Cardiac septum (tissue), 1 donor: ENCODE measurements at regions not wholly inside any gene's neighbourhood (a gene's known extent, or its start where the extent isn't known, plus 50 kb on each side); places are given as distances from the start of the nearest gene placed in this dataset.

Source experiments
- DNase-seq: peaks from one replicate; pipeline ENCODE4 v3.0.0-alpha.2; 2020; ENCODE audit warnings: low spot score
- intact Hi-C: fragments of 100-400 bp; cut with DNase I; formaldehyde crosslinking; loops from one replicate; pipeline ENCODE4 v1.14.0; 2022
- donor health status: DM: no; HTN: no; CAD: no.

DNA sequence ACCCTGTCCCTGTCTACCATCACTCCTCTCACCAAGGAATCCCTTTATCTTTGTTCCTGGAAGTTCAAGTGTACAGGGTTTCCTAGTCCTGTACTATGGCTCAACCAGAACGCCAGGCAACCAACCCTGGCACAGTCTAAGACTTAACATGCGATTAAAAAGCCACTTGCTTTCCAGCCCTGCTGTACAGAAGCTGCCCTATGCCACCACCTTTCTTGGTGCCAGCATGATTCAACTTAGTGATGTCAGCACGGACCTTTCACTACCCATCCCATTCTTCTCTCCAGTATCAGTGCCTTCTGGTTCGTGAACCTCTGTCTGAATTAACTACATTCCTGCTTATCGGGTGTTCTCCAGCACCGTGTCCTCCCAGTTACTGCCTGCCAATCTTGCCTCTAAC lies 151.1 kb downstream of the KLF12 start:
- intact Hi-C loops, result loop anchor here (10.0 kb wide), 1 partner anchor 152 kb away; the partner anchor contains the start of gene KLF12
- DNase-seq, result no peak

DNA sequence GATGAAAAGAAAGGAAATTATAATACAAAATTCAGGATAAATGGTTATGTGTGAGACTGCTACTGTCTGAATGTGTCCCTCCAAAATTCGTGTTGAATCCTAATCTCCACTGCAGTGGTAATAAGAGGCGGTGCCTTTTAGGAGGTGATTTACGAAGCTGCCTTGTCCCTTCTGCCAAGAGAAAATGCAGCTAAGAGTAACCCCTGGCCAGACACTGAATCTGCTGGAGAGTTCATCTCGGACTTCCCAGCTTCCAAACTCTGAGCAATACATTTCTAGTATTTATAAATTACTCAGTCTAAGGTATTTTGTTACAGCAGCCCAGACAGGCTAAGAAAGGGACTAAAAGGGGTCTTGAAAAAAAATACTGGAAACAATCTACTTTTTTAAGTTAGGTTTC lies 152.6 kb downstream of the KLF12 start:
- DNase-seq, result no peak
- intact Hi-C loops, result loop anchor here (10.0 kb wide), 1 partner anchor 153 kb away; the partner anchor contains the start of gene KLF12

DNA sequence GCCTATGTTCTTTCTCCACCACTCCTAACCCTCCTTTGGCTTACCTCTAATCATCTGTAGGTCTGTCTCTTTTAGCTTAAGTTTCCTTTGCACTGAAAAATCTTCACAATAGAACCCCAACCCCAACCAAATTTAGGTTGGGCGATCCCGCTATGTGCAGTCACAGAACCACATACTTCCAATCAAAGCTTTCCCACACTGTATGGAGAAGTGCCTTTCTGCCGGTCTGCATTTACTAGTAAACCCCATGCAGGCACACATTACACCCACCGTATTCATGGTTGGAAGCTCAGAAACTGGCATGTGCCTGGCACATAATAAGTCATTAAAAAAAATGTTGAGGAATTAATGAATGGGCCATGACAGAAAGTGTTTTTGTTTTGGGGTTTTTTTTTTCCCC lies 158.4 kb downstream of the KLF12 start:
- no peak for DNase-seq
- intact Hi-C loops, result no loop called here

DNA sequence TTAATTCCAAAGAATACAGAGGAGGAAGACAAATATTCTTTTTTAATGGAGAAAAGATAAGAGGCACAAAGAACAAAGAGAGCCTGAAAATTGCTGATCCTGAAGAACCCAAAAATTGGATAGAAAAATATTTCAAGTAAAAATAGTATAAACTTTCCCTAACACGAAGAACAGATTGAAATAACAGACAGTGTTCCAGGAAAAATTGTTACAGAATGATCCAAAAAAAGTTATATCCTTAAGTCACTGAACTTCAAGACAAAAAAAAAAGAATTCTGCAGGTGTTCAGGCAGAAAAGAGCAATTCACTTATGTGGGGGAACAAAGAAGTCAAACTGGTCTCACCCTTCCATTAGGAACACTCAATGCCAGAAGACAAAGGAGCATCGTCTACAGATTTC lies 160.2 kb downstream of the KLF12 start:
- intact Hi-C loops, result no loop called here
- DNase-seq, result no peak

DNA sequence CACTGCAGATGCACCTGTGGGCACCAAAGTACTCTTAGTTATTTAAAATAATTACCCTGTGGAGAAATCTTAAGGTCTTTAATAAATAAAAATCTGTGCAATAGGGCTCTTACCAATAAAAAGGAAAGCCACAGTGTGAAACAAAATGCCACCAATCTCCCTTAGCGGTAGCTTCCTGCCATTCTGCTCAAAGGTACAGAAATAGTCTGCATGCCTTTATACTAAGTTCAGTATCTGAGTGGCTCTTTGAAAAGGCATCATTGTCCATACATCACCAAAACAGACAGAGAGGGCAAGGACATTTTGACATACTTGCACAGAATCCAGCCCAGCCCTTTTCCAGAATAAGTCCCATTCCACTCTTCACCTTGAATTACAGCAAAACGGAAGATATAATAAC lies 161.0 kb downstream of the KLF12 start:
- DNase-seq, result no peak
- intact Hi-C loops, result no loop called here

DNA sequence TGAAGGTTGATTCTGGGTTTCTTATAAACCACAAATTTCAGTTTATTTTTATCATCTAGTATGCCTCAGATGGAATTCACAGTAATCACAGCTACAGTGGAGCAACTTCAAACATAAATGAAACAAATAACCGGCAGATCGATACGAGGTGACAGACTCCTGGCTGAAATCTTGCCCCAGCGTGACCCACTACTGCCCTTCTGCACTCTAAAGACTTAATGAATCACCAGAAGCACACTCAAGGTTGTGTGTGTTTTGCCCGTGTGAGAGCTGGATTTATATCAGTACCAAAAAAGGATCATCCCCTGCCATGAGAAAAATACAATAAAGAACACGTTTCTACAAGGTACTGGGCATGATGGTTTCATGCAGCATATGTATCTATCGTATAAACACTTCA lies 161.7 kb downstream of the KLF12 start:
- intact Hi-C loops, result no loop called here
- DNase-seq, result no peak

DNA sequence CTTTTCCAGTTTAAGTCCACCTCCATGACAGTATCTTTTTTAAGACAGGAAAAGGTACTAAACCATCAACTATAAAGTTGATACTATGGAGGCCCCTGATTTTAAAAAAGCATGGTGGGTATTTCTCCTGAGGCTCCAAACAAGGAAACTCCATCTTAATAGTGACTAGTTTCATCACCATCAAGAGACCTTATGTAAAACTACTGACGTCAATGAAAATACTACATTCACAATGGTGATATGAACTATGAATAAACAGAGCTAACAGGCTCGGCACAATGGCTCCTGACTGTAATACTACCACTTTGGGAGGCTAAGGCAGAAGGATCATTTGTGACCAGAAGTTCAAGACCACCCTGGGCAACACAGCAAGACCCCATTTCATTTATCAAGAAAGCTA lies 162.7 kb downstream of the KLF12 start:
- DNase-seq, result no peak
- intact Hi-C loops, result no loop called here

DNA sequence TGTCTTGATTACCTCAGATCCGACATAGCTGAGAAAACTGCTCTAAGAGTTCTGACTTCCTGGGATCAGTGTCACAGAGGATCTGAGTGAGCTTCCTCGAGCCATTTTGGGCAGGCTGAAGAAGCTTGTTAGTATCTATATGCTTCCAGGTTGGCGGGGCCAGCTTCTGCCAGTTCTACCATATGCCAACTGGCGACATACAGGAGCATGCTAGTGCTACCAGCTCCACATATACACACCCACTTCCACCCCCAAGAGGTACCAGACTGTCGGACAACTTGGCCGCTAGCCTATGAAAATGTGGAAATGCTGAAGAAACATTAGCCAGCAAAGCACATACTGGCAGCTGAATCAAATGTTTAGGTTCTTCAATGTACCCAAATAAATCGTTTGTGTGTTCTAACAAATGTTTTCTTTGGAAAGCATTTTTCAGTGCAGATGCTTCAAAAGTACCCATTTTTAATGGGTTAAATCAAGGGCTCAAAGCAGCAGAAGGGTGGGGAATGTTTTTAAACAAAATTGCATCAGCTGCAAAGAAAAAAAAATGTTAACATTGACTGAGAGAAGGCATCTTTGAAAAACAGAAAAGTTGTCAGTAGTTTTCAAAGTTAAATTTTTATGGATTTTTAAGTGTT lies 163.7 kb downstream of the KLF12 start:
- no peak for DNase-seq
- intact Hi-C loops, result no loop called here

DNA sequence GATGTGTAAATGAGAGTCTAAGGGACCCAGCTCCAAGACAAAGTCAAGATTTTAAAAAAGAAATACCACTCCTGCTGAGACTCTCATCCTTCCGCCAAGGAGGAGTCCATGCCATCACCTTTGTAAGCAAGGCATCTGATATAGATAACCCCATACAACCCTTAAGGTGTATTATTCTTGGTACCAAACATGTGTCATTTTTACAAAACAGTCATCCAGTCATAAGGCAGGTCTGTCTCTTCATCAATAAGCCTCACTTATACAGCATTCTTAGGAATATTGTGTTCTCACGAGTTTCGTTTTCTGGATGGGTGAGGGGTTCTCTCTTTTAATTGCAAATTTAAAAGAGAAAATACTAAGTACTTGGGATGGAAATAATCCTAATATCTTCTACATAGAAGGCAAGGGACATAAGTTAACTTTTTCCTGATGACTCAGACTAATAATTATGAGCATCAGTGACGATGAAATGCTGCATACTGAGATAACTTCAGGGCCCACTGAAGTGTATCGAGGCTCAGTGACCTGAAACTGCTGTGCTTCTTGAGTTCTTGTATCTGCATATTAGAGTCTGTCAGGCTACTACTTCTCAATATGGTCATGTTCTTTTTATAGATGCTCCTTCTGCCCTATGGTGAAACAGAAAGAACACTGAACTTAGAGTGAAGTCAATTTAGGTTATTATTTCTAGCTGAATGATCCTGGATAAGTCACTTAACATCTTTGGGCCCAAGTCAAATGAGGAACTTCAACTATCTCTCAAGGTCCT lies 166.6 kb downstream of the KLF12 start:
- intact Hi-C loops, result no loop called here

DNA sequence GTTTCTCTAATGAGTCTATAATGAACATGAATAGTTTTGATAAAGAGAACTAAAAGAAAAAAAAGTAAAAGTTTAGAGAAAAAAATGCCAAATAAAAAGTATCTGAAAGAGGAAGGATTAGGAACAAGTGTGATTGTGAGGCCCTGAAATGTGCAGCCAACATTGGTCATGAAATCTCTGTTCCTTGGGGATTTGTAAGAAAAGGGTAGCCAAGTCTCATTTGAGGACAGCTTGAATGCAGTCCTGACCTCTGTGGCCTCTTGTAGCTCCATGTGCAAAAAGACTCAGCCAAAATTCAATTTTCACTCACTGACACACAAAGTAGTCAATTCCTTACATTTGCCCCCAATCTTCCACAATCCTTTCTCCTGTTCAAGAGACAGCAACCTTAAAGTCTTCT lies 167.9 kb downstream of the KLF12 start:
- no peak for DNase-seq
- intact Hi-C loops, result no loop called here

More for the DNA sequence above, 166.6 kb downstream of the KLF12 start:
- DNase-seq, result no peak

DNA sequence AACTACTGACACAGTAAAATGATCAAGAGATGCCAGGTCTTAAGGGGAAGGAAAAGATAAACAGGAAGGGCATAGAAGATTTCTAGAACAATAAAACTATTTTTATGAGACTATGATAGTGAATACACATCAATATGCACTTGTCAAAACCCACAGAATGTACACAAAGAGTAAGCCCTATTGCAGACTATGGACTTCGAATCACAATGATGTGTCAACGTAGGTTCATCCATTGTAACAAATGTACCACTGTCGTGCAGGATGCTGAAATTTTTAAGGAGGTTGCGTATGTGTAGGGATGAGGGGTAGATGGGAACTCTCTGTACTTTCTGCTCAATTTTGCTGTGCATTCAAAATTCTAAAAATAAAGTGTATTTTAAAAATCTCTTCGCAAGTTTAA lies 171.9 kb downstream of the KLF12 start:
- intact Hi-C loops, result no loop called here
- DNase-seq, result no peak

DNA sequence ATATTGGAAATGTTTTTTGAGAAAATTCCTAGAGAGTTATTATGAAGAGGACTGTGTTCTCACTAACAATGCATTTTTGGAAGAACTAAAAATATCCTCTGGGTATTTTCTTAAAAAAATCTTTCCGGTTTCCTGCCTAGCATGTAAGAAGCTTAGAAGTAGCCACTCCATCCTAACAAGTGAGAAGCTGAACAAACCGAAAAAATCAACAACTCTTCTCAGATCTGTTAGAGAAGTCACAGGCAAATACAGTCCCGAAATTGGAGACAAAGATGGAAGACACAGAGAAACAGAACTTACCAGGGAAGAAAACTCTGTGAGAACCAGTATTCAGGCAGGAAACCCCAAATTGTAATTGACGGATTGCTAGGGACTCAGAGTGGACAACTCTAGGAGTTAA lies 173.0 kb downstream of the KLF12 start:
- intact Hi-C loops, result no loop called here
- DNase-seq, result no peak

DNA sequence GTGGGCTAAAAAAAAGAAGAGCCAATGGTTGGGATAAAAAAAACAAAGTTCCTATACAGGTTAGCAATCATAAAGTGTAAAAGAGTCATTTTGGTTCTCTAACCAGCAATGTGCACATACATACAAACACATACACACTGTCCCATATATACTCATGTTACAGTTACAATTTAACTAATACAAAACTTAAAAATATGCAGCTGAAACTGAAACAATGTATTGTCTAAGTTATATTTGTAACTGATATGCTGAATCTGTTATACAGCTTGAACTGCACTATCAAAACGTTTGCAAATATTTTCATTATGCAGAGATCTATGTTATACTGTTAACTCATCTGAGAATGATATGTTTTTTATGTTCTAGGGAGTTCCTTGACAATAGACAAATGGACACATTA lies 173.7 kb downstream of the KLF12 start:
- intact Hi-C loops, result no loop called here
- no peak for DNase-seq

DNA sequence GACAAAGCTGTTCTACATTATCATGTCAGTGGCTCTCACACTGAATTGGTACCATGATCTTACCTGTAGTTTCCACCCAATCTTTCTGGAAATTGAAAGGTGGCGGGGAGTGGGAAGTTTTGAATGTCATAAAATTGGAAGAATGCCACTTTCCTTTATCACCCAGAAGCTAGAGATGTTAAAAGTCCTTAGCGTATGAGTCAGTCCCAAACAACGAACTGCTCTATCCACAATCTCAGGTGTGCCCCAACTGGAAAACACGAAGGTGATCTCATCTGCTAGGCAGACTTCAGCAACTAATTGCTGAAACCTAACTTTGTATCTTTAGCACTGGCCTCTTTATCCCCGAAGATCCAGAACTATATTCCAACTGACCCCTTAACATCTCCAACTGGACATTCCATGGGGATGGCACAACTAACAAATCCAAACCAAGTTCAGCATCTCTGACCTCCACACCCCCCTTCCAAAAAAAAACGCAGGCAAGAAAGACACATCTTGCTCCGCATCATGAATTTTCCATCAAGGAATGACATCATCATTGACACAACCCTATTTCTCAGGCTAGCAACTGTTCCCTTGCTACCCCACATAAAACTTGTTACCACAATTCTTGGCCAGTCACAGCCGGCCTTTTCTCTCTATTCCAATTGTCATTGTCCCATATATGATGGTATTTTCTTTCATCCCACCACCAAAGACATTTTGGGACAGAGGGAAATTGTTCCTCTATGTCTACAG lies 175.4 kb downstream of the KLF12 start:
- intact Hi-C loops, result no loop called here
- DNase-seq, result no peak

DNA sequence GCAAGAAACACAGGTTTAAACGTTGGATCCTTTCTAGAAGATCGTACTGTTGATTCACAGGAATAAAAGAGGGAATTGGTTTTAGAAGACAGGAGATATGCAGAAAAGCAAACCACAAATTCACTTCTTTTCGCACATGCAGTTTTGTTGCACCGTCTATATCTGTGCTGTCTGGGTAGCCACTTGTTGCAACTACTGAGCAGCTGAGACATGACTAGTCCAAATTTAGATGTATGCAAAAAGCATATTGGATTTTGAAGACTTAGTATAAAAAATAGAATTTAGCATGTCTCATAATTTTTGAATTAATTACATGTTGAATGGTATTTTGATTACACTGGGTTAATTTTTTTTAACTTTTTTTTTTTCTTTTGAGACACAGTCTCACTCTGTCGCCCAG lies 176.3 kb downstream of the KLF12 start:
- no peak for DNase-seq
- intact Hi-C loops, result no loop called here

DNA sequence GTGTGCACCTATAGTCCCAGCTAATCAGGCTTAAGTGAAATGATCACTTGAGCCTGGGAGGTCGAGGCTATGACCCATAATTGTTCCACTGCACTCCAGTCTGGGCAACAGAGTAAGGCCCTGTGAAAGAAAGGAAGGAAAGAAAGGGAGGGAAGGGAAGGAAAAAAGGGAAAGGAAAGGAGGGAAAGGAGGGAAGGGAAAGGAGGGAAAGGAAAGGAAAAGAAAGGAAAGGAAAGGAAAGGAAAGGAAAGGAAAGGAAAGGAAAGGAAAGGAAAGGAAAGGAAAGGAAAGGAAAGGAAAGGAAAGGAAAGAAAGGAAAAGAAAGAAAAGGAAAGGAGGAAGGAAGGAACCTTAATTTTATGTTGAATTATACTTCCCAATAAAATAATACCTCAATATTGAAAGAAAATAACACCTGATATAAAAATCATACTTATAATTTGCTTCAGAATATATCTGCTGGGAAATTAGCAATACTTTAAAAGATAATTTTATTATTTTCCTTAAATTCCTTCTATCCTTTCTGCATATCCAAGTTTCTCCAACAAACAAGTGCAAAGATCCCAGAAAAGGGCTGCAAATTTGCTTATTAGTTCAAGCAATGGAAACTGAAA lies 177.3 kb downstream of the KLF12 start:
- intact Hi-C loops, result no loop called here
- DNase-seq, result no peak

DNA sequence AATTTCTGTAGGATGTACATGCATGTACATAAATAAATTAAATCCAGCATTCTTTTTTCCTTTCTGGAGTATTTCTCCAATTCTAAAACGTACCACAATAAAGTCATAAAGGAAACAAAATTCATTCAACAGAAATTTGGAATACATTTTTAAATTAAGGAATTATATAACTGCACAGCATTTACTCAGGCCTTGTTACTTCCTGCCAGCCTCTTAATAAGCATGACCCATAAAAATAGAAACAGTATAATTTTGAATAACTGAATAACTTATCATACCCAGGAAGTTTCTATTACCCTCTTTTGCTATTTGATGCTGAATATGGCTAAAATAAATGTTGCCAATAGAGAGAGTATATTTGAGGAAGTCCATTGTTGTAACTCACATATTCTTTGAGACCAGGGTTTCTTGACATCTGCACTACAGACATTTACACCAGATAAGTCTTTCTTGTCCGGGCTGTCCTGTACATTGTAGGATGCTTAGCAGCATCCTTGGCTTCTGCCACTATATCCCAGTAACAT lies 178.2 kb downstream of the KLF12 start:
- intact Hi-C loops, result no loop called here
- DNase-seq, result no peak

DNA sequence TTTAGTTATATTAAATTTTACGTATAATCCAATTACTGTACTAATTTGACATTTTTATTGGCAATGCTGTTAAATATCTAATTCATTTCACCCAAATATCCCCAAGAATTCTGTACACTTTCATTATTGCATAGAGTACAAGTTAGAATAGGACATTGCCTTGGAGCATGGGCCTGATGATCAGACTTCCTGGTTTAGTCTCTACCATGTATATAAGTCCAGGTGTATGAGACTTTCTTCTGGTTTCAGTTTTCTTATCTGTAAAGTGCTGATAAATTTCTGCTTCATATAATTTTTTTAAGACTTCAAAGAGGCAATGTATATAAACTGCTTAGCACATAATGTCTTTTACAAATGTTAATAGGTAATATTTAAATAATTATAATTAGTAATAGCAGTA lies 179.4 kb downstream of the KLF12 start:
- intact Hi-C loops, result no loop called here
- no peak for DNase-seq

DNA sequence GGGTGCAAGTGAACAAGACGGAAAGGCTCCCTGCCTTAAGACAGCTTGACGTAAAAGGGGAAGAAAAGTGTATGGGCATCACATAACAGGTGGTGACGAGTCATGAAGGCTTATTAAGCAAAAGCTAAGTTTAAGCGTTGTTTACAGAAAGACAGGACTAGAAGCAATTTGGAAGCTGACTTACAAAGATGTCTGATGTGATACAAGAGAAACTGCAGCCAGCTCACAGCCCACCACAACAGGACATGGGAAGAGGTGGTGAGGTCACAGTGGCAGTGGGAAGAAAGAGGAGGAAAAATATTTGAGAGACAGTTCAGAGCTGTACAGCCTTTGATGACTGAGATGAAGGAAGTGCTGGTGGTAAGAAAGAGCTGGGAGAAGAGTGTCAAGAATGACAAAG lies 181.6 kb downstream of the KLF12 start:
- intact Hi-C loops, result no loop called here

More for the DNA sequence above, 181.6 kb downstream of the KLF12 start:
- no peak for DNase-seq
